NCI-H2081 (cell line): ENCODE measurements at regions not wholly inside any gene's neighbourhood (a gene's known extent, or its start where the extent isn't known, plus 50 kb on each side); places are given as distances from the start of the nearest gene placed in this dataset.

Experiments used
- DNase-seq, 2 experiments: peaks; one replicate each; lab custom pipeline; 2025; lab: John Stamatoyannopoulos, UW

DNA sequence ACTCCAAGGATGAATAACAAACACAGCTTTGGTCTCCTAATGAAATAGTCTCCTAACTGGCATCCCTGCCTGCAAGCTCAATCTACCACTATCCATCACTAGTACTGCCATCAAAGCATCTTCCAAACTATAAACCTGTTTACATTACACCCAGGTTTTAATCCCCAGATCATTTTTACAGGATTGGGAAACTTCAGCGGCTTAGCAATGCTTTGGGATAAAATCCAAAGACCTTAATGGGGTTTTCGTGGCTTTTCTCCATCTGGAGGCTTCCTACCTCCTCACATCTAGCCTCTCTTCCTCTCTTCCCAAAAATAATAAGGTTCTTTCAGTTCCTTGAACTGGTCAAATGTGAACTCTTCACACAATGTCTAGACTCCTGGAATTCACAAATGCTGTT is 92.2 kb upstream of the SETBP1 start:
- no peak for DNase-seq

- DNase-seq: no peak
Observed at GRCh38 chr18:44589693-44590355, 90.9 kb upstream of the SETBP1 start.

- DNase-seq: no peak
Observed at GRCh38 chr18:44590956-44591670, 89.6 kb upstream of the SETBP1 start.

DNA sequence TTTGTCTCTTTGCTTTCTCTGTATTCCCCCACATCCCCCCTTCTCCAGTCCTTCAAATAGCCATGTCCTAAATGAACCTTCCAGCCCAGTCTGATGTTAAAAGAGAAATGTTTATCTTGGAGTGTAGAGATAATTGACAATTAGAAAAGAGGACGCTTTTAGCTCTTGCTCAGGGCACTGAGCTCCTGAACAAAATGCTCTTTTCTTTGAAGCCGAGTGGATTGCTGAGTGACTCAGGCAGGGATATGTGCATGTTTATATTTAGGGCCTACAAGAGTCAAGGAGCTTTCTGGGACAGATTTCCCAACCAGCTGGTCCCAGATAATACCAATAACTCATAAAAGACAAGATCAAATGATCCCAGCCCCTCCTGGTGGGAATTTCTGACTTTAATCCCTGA is 88.0 kb upstream of the SETBP1 start:
- DNase-seq: no peak

DNA sequence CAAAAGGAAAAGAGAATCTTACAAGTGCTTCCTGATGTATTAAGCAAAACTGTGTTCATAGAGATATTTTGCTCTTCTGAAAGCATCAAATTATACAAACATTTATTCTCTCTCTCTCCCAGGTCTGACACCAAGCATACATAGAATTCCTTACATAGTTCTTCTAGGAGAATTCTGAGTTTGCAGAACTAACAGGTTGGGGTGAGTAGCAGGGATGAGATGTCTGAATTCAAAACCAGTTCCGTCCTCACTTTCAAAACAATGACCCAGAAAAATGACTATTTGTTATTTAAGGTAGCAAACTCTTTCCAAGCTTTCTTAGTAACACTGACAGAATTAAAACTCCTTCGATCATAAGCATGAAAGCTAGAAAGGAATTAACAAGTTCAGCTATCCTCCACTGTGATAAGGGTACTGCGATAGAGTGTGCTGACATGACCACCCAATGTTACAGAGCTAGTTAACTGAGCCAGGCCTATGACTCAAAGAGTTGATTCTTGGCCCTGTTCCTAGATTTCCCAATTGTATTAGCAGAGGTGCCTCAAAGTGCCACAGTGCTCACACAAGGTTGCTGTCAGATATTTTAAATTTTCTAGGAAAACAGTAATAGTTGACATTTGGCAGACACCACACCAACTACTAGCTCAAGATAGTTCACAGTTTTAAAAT is 85.8 kb upstream of the SETBP1 start:
- no peak for DNase-seq

GRCh38 chr18:44597797-44598196 is 82.9 kb upstream of the SETBP1 start:
- no peak for DNase-seq

GRCh38 chr18:44598514-44598913 is 82.2 kb upstream of the SETBP1 start:
- DNase-seq: no peak

GRCh38 chr18:44599412-44599811 is 81.3 kb upstream of the SETBP1 start:
- no peak for DNase-seq

GRCh38 chr18:44601447-44601846 is 79.2 kb upstream of the SETBP1 start:
- DNase-seq: no peak

GRCh38 chr18:44602380-44602779 is 78.3 kb upstream of the SETBP1 start:
- DNase-seq: no peak

DNA sequence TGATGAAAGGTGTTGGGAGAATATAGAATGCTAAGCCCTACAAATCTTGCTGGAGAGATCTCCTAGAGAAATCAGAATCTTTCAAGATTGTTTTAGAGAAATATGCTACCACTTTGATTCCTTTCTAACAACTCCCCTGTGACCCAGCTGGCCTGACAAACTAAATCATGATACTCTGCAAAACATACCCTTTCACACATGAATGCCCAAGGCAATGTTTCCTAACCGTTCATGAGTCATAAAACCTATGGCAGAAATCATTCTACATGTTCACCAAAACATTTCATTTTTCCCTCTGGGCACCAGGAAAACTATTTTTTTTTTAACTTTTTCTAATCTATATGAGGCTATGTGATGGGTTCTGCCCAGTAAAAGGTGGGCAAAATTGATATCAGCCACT is 77.8 kb upstream of the SETBP1 start:
- DNase-seq: no peak

DNA sequence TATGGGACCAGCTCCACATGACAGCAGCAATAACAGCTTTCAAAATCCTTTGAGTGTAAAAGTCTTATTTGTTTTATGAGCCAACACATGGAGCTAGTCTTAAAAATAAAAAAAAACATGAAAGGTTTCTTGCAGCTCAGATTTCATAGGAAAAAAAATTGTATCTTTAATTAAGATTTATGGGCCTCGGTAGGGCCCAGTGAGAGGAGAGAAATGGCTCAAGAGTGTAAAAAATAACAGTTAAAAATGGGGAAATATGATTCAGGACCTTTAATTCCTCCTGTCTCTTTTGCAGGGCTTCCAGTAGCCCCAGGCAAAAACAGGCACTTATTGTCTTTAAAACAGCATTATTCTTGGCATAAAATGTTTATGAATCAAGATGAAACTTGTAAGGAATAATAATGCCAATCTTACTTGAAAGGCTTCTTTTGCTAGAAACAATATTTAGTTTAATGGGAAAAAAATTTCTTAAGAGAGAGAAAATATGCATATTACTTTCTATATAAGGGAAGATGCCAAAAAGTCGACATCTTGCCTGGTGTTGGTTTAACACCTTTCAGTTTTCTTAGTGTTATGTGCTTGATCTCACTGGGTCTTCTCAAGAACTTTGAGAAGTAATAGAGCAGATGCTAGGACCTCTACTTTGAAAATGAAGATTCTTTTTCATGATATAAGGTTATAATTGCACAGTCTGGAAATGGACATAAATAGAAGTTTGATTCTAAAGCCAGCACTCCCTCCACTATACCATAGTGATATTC is 71.3 kb upstream of the SETBP1 start:
- no peak for DNase-seq

DNA sequence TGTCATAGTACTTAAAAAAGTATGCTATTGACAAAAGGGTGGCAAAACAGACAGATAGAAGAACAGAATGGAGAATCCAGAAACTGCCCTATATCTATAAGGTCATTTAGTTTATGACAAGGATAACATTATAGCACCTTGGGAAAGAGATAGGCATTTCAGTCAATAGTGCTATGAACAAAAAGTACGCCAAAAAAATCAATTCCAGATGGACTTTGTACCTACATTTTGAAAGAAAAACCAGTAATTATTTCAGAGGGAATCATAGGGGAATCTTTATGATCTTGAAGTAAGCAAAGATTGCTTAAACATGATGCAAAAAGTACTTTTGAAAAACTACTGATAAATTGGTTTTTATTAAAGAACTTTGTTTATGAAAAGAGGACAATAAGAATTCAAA is 59.9 kb upstream of the SETBP1 start:
- no peak for DNase-seq

DNA sequence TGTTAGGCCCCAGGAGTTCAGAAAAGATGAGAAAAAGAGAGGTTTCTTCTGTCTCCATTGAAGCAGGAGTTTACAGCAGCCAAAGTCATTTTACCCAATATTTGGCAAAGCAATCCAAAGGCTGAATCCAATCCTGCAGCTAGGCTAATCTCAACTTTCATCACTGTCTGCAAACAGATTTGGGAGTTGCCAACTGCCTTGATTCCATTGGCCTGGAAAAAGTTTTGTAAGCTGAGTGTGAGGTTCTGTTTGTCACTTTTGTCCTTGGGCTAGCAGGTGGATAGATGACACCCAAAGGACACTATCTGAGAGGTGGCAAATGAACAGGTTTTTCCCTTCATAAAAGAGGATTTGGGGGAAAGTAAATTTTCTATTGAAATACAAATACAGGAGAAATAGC is 56.6 kb upstream of the SETBP1 start:
- DNase-seq: no peak

DNA sequence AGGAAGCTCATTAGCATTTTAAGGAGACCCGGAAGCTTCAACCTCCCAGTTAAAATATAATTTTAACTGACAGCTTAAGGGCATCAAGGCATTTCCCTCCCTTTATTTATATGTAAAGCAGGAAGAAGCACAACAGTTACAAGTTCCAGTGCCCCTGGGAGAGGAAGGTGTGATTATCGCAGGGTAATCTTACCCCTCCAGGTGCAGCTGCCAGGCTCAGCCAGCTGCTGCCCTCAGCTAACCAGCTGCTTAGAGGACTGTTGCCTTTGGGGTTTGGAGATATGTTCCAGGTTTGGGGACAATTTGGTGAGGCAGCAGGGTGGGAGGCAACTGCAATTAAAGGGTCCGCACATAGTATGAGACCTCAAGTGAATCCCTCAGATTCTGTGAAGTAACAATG is 55.3 kb upstream of the SETBP1 start:
- peak; percentile 6 to 49 for DNase-seq

DNA sequence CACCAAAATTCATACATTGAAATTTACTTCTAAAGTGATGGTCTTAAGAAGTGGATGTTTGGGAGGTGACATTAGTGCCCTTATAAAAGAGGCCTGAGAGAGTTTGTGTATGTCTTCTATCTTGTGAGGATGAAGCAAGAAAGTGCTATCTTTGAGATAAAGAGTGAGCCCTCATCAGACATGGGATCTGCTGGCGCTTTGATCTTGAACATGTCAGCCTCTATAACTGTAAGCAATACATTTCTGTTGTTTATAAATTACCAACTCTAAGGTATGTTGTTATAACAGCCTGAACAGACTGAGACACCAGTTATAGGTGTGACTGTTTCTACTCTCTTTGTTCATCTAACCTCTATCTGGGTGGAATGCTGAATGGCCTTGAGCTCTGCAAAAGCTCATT is 54.5 kb upstream of the SETBP1 start:
- DNase-seq: no peak

GRCh38 chr18:44626807-44627206 is 53.9 kb upstream of the SETBP1 start:
- DNase-seq: no peak

GRCh38 chr18:44627280-44627679 is 53.4 kb upstream of the SETBP1 start:
- DNase-seq: no peak

DNA sequence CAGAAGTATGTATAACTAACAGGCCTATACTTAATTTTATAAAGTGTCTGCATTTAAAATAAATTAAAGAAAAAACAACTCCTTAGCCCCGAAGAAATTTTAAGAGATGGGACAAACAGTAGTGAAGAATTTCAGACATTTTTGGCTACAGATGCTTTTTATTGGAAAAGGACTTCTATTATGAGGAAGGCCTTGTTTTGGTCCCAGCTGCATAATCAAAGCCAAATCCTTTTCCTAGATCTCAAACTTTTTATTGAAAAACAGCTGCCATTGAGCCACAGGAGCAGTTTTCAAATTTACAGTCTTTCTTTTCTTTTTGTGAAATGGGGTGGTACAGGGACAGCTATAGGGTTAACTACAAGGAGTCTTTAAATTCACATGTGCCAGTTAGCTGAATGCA is 51.3 kb upstream of the SETBP1 start:
- no peak for DNase-seq

DNA sequence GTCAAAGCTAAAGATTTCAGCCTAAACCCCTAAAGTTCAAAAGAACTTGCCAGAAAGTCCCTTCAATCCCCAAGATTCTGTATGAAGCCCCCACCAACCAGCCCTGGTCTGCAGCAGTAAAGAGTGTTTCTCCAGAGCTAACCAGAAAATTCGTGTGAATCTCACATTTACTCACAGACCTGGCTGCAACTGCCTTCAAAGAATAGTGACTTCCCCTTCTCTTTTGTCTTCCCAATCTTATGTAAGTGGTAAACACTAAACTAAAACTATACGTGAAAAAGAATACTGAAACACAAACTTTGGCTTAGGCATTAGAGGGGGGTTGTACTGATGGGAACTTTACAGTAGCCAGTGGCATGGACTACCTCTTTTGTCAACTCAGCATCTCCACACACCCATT is 50.6 kb upstream of the SETBP1 start:
- no peak for DNase-seq
